ENCODE measurements at regions not wholly inside any gene's neighbourhood (a gene's known extent, or its start where the extent isn't known, plus 50 kb on each side); places are given as distances from the start of the nearest gene placed in this dataset.

DNA sequence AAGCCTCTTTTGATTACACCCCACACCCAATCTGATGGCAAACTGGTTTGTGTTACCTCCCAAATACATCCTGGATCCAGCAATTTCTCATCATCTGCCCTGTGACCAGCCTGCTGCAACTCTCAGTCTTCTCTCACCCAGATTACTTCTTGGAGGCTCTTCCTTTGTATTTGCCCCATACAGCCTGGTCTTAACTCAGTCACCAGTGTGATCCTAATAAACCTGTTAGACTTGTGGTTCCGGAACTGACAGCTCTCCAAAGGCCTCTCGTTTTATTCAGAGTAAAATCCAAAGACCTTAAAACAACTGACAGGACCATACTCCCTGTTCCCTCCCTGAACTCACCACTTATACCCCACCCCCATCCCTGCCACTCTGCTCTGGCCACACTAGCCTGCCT, 228.2 kb upstream of the PAPPA start:
- H3K79me2 ChIP-seq (ENCODE audit: insufficient read depth, low read length), result no peaks in the 10 kb centered on the region
- no peaks in the 10 kb centered on the region for H3K27me3 ChIP-seq (ENCODE audit: control insufficient read depth in 1 of 2, insufficient read depth in 2 of 2, low read length in 2 of 2)
- no peaks in the 10 kb centered on the region for H4K20me1 ChIP-seq (ENCODE audit: insufficient read depth, low read length)
- TF ChIP-seq SMAD1 (CRISPR knock-in tag; IDR thresholded peaks at IDR 0.05; ENCODE audit: borderline replicate concordance, low read depth) (no peak), ZNF670 (CRISPR knock-in tag; IDR thresholded peaks at IDR 0.05; ENCODE audit: borderline replicate concordance) (no peak), ARID5B (CRISPR knock-in tag; IDR thresholded peaks at IDR 0.05) (no peak), SRSF1 (optimal IDR thresholded peaks at IDR 0.05; ENCODE audit: low read depth, low read length) (no peak), ZNF577 (CRISPR knock-in tag; IDR thresholded peaks at IDR 0.05; ENCODE audit: borderline replicate concordance, low read depth) (no peak), ZFX (CRISPR knock-in tag; IDR thresholded peaks at IDR 0.05; ENCODE audit: low read depth) (no peak), ZBTB37 (CRISPR knock-in tag; IDR thresholded peaks at IDR 0.05) (no peak), ZBTB1 (CRISPR knock-in tag; IDR thresholded peaks at IDR 0.05; ENCODE audit: borderline replicate concordance) (no peak), HNF4A (CRISPR knock-in tag; IDR thresholded peaks at IDR 0.05) (no peak)
- in situ Hi-C loops (cut with HindIII; ENCODE audit: extremely low pct_ligation_motif_present, low pct_unique_long_range_greater_than_20kb) (no loop called here), intact Hi-C loops (cut with micrococcal nuclease; ENCODE audit: unreplicated experiment) (no loop called here)
- no peak for ATAC-seq
- DNase-seq (ENCODE audit: low spot score), result no peak
- H3K4me1 ChIP-seq (ENCODE audit: insufficient read depth, low read length), result peaks cover 10% of the 10 kb centered on the region; the same call in 1 of the 2 replicates
- no peak overlapping the region for H3K9ac ChIP-seq (ENCODE audit: insufficient read depth, low read depth, low read length)
- POLR2A ChIA-PET, result no interaction called here
- FAIRE-seq, result no peak
- H3K36me3 ChIP-seq (replicated peaks in 1 of 2; ENCODE audit: control insufficient read depth in 1 of 2, insufficient read depth in 2 of 2, low read length in 2 of 2), result no peaks in the 10 kb centered on the region
- H3K4me3 ChIP-seq (replicated peaks in 1 of 3; ENCODE audit: insufficient read depth in 1 of 3, low read depth in 2 of 3, low read length in 3 of 3), result no peak overlapping the region
- H3K9me3 ChIP-seq (ENCODE audit: low read length), result no peaks in the 10 kb centered on the region
- H3K27ac ChIP-seq (ENCODE audit: extremely low read length, insufficient read depth, low read length), result no peak overlapping the region
- CTCF ChIA-PET (ENCODE audit: low intra/inter-chr PET ratio, low total read pairs), result no interaction called here
- no TSS peak for BruUV-seq (replicated peaks)
- no peak overlapping the region for H3K4me2 ChIP-seq (ENCODE audit: low read depth, low read length)
- H2AFZ ChIP-seq (ENCODE audit: low read length), result no peak overlapping the region
- WGBS (ENCODE audit: low lambda C conversion rate), result 40% methylated on average over 2 of the region's 2 CpGs
